HG02885 (cell line): ENCODE measurements at regions not wholly inside any gene's neighbourhood (a gene's known extent, or its start where the extent isn't known, plus 50 kb on each side); places are given as distances from the start of the nearest gene placed in this dataset.

Experiments
- ATAC-seq: cut with Tn5 transposase; IDR thresholded peaks from one replicate; pipeline ENCODE4 v1.9.1; 2021; ENCODE audit warnings: mild to moderate bottlenecking; ENCODE audit not compliant: unreplicated experiment, poor library complexity

- no peak for ATAC-seq
These were observed 649.4 kb upstream of the ZEB2 start for GRCh38 chr2:145169285-145169684.

DNA sequence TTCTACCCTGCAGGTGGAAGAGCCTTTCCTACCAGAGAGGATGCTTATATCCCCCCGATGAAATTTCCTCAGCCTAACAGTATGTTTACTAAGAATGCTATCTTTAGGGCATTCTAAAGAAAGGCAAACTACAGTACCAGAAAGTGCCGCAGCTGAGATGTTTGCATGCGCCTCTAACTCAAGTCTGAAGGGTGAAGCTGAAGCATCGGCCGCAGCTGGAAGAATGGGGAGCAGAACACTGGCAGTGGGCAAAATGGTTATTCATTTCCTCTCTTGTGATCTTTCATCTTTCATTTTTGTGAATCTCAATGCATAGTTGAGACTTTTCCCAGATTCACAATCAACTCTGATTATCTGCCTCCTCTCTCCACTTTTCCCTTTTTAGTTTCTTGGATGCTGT lies 648.2 kb upstream of the ZEB2 start:
- ATAC-seq: no peak

DNA sequence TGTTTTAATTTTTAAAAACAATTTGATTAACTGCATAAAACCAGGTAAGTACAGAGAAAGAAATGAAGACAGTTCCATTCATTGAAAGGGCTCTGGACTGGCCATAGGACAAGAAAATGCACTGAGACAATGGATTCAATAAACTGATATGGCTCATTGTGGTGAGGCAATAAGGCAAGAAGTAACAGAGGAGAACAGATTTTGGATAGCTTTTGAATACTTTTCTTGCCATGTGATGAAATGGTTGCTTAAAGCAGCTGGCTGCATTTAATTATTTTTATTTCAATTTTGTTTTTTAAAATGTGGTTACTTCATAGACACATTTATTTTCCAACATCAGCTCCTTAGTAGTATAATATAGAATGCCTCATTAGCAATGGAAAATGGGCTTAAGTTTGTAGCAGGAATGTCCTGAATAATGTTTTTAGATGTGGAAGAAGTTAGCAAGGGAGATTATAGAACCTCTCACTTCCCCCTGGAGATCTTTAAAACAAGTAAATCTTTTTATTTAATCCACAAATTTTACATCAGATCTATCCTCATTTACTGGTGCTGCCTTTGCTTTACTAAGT lies 646.9 kb upstream of the ZEB2 start:
- ATAC-seq: no peak

DNA sequence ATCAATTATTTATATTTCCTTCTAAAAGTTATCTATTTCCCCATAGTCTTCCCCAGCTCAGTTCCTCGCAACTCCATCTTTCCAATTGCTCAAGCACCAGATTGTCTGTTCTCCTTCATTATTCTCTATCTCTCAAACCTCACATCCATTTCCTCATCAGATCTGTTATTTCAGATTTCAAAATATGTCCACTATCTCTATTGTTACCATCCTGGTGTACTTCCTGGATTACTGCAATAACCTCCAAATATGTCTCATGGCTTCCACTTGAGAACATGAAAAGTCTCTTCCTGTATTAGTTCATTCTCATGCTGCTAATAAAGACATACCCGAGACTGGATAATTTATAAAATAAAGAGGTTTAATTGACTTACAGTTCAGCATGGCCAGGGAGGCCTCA lies 641.7 kb upstream of the ZEB2 start:
- no peak for ATAC-seq

DNA sequence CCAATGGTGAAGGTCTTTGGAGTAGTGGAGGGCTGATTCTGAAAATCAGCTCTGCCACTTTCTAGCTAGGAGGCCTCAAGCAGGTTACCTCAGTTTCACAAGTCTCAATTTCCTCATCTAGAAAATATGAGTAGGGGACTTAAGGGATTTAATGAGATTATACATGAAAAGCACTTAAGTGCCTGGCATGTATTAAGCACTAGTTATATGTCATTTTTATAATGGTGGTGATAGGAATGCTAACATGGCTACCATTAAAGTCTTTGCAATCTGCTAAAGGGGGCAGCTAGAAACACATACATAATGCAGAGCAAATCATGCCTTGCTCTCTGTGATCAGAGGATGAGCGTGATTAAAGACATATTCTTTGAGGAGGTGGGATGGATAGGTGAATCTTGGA lies 640.9 kb upstream of the ZEB2 start:
- ATAC-seq: no peak

DNA sequence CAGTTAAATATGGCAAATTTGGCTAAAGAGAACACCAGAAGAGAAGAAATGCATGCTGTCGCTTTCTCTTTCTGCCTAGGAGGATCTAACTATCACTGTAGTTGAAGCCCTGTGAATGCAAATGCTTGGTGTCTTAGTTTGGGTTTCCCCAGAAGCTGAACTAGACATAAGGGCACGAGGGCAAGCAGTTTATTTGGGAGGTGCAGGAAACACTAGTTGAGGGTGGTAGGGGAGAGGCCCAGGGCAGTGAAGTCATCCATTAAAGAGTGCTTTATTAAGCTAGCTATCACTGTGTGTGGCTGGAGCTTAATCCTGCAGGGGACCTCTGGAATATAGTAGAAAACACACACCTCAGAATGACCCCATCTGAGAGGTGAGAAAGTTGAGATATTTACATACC lies 639.8 kb upstream of the ZEB2 start:
- ATAC-seq: no peak

GRCh38 chr2:145157741-145158591 lies 638.0 kb upstream of the ZEB2 start:
- no peak for ATAC-seq

GRCh38 chr2:145157036-145157675 lies 637.2 kb upstream of the ZEB2 start:
- no peak for ATAC-seq

DNA sequence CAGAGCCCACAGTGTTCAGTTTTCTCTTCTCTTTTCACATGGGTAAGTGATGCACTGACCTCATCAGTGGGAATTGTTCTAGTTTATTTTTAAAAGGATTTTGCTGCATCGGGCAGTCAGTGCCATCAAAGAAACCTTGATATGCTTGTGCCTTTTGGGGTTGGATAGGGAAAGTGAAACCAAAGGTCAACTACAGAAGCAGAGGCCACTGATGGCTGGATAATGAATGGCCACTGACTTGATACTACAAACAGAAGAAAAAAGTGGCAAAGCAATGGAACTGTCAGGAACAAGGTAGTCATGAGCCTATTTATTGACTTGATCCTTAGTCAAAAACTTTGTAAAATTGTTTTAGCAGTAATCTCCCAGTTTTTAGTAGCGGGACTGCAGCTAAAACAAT lies 636.3 kb upstream of the ZEB2 start:
- ATAC-seq: no peak

- no peak for ATAC-seq
These were observed 635.3 kb upstream of the ZEB2 start for GRCh38 chr2:145155196-145155595.

DNA sequence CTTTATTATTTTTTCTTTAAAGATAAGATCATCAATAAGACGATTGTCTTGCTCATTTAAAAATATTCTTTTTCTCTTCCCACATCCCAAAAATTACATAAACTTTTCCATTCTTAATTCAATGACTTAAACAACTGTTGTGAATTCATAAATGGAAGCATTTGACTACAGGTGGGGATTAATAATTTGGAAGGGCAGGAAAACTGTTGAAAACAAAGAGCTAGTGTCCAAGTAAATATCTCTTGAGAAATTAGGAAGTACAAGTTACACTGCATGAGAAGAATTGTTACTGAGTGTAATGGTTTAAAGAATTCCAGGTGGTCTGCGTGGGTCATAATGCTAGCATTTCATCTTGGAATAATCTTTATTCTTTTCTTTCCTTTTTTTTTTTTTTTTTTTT lies 634.8 kb upstream of the ZEB2 start:
- no peak for ATAC-seq

- ATAC-seq: no peak
These were observed 626.8 kb upstream of the ZEB2 start for GRCh38 chr2:145146691-145147090.

DNA sequence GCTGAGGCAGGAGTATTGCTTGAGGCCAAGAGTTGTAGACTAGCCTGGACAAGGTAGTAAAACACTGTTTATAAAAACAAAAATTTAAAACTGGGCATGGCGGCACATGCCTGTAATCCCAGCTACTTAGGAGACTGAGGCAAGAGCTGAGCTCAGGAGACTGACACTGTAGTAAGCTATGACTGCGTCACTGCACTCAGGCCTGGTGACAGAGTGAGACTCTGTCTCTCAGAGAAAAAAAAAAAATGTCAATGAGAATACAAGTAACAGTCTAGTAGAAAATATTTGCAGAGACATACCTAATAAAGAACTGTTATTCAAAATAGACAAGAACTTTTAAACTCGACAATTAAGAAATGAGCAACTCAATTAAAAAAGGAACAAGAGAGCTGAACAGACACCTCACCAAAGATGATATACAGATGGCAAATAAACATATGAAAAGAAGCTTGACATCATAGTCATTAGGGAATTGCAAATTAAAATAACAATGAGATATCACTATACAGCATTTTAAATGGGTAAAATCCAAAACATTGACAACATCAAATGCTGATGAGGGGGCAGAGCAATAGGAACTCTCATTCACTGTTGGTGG lies 624.3 kb upstream of the ZEB2 start:
- no peak for ATAC-seq

GRCh38 chr2:145141981-145142380 lies 622.1 kb upstream of the ZEB2 start:
- no peak for ATAC-seq

DNA sequence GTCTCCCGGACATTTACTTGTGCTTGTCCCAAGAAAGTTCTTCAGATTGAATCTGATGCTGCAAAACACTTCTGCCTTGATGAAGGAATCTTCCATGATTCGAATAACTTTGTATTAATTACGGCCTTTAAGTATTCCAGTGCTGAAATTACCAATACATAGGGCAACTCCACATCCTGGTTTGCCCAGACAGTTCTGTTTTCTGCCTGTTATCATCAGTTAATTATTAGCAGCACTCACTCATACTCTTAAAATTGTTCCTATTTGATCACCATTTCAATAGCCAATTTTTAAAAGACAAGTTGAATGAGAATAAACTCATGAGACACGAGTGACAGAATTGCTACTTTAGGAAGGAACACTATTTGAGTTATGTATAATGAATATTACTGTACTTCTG lies 620.7 kb upstream of the ZEB2 start:
- no peak for ATAC-seq

DNA sequence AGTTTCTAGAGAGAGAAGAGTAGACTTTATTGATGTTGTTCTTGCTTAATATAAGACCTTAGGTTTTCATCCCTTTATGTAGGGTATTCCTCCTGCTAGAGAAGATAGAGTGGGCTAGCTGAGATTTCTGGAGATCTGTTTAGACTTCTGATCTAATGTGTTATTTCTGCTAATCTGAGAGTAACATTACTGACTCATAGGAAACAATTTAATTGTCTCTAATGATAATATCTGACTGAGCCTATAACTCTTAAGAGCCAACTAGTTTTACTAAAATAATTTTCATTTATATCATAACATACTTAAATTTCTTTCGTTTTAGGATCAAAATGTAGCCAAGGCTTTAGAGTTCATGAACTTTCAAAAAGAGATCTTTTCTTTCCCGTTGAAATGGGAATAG lies 618.7 kb upstream of the ZEB2 start:
- no peak for ATAC-seq

DNA sequence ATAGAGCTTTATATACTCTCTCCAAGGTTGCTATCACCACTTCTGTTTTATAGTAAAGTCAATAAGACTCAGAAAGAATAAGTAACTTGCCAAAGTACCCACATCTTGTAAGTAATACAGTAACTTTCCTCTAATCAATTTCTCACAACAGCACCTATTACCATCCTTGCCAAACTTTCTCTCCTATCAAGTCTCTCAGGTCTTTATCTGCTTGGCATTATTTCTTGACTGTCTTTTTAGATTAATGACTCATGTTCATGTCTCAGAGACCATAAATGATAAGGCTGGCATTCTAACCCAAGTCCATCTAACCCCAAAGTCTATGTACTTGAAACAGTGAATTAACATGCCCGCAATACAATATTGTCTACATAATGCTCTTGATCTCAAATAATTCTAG lies 618.0 kb upstream of the ZEB2 start:
- no peak for ATAC-seq

- no peak for ATAC-seq
These were observed 617.3 kb upstream of the ZEB2 start for GRCh38 chr2:145137211-145137610.

DNA sequence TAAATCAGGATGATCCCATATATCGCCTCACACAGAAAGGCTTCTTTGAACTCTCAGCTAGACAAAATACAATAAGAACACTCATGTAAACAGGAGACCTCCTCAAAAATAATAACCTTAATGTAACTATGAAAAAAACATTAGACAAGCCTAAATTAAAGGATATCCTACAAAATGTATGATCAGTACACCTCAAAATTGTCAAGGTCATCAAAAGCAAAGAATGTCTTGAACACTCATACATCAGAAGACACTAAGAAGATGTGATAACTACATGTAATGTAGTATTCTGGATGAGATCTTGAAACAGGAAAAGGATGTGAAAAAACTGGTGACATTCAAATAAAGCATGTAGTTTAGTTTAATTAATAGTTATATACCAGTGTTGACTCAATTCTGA lies 616.8 kb upstream of the ZEB2 start:
- no peak for ATAC-seq

DNA sequence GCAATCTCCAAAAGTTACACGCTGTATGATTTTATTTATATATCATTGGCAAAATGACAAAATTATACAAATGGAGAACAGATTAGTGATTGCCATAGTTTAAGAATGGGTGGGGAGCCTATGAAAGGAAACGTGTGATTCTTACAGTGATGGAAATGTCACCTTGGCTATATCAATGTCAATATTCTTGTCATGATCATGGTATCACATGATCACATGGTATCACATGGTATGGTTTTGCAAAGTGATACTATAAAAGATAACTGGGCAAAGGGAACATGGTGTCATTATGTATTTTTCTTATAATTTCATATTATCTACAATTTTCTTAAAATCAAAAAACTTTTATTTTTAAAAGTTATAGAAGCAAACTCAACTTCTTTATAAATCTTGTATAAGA lies 606.2 kb upstream of the ZEB2 start:
- no peak for ATAC-seq

GRCh38 chr2:145124085-145124484 lies 604.2 kb upstream of the ZEB2 start:
- no peak for ATAC-seq
